Fibroblast of lung (primary cell): ENCODE measurements at regions not wholly inside any gene's neighbourhood (a gene's known extent, or its start where the extent isn't known, plus 50 kb on each side); places are given as distances from the start of the nearest gene placed in this dataset.
"Not testable (repeated sequence)": the region's sequence is repeated elsewhere in the genome, so short reads cannot be mapped to it uniquely, and the experiment has no call there.

ENCODE experiments used
- DNase-seq, 2 donors: peaks; one replicate each; pipeline versions ENCODE4 v3.0.0 to v3.0.0-alpha.2; 2010; ENCODE audit warnings: low read depth in 2 of 2
- H2AFZ ChIP-seq: 2 replicates; pipeline ENCODE4 v1.5.1; 2012; ENCODE audit warnings: low read length, control low read depth, inconsistent platforms
- H3K27ac ChIP-seq: 2 replicates; pipeline ENCODE4 v1.5.1; 2011; ENCODE audit warnings: low read length, control low read depth; ENCODE audit not compliant: insufficient read depth
- H3K27me3 ChIP-seq: 2 replicates; pipeline ENCODE4 v1.5.1; 2011; ENCODE audit warnings: mild to moderate bottlenecking, low read length; ENCODE audit not compliant: control insufficient read depth, insufficient read depth
- H3K36me3 ChIP-seq: 2 replicates; pipeline ENCODE4 v1.5.1; 2011; ENCODE audit warnings: low read length; ENCODE audit not compliant: control insufficient read depth, insufficient read depth
- H3K4me1 ChIP-seq: 2 replicates; pipeline ENCODE4 v1.5.1; 2011; ENCODE audit warnings: low read length; ENCODE audit not compliant: control insufficient read depth, insufficient read depth; ENCODE audit errors: extremely low read depth
- H3K4me2 ChIP-seq: 2 replicates; pipeline ENCODE4 v1.5.1; 2011; ENCODE audit warnings: low read length, control low read depth; ENCODE audit not compliant: insufficient read depth; ENCODE audit errors: extremely low read depth
- H3K4me3 ChIP-seq, 4 experiments: fragments of 200-600 bp in 1 of 4; sonication (generic) in 1 of 4; replicated peaks in 1 of 4; 2 replicates each; pipeline ENCODE4 v1.5.1; 2011 to 2016; ENCODE audit warnings: low read length in 4 of 4, low read depth in 3 of 4, mild to moderate bottlenecking in 3 of 4, control low read depth in 2 of 4, inconsistent platforms in 1 of 4, mixed read lengths in 1 of 4; ENCODE audit not compliant: insufficient read depth in 1 of 4; ENCODE audit errors: control extremely low read depth in 1 of 4
- H3K79me2 ChIP-seq: 2 replicates; pipeline ENCODE4 v1.5.1; 2012; ENCODE audit warnings: mild to moderate bottlenecking, low read length, inconsistent platforms; ENCODE audit not compliant: control insufficient read depth, insufficient read depth
- H3K9ac ChIP-seq: 2 replicates; pipeline ENCODE4 v1.5.1; 2011; ENCODE audit warnings: mild to moderate bottlenecking, low read length, control low read depth; ENCODE audit not compliant: insufficient read depth
- H3K9me3 ChIP-seq: 2 replicates; pipeline ENCODE4 v1.5.1; 2012; ENCODE audit warnings: low read depth, low read length; ENCODE audit not compliant: control insufficient read depth, insufficient read depth
- H4K20me1 ChIP-seq: 2 replicates; pipeline ENCODE4 v1.5.1; 2011; ENCODE audit warnings: low read length; ENCODE audit not compliant: control insufficient read depth, insufficient read depth; ENCODE audit errors: extremely low read depth
- EZH2 ChIP-seq: IDR thresholded peaks from 2 replicates; pipeline ENCODE4 v1.5.1; 2012; ENCODE audit warnings: low read length, control low read depth, mild to moderate bottlenecking; ENCODE audit errors: missing control alignments
- TF ChIP-seq, protein P1 (sequence below), 2 donors: IDR thresholded peaks in 1 of 2; conservative IDR thresholded peaks in 1 of 2; 1 replicate in 1 of 2; 2 replicates in 1 of 2; pipeline ENCODE4 v1.5.1; 2011 to 2012; ENCODE audit warnings: low read length in 2 of 2, control low read depth in 1 of 2, inconsistent platforms in 1 of 2, low read depth in 1 of 2, mild to moderate bottlenecking in 1 of 2

DNA sequence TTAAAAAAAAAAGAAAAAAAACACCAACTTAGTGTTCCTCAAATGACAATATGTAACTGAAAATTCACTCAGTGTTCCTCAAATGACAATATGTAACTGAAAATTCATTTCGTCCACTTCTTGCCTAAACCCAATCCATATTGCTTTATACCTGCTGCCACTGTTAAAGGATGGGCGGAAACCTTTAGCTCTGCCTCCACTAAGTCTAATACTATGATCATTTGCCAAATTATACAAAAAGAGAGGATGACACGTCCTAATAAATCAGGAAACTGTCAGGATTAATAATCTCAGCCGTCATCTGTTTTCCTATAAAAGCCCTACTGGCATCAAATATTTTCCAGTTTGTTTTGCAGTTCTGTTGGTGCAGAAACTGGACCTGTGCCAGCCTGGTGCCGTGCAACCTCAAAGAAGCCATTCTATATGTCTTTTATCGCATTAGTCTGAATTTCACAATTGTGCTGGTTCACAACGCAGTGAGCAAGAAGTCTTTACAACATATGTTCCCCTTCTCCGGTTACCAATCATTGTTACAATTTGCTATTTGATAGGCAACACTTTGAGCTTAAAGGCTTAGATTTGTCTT, 160.4 kb upstream of the KCNH8 start:
- H3K27ac ChIP-seq, result no peak overlapping the region
- H3K4me2 ChIP-seq, result no peak overlapping the region
- H3K79me2 ChIP-seq, result no peaks in the 10 kb centered on the region
- DNase-seq, result no peak
- no peaks in the 10 kb centered on the region for H4K20me1 ChIP-seq
- no peaks in the 10 kb centered on the region for H3K36me3 ChIP-seq
- H2AFZ ChIP-seq, result no peak overlapping the region
- no peaks in the 10 kb centered on the region for H3K27me3 ChIP-seq
- H3K9me3 ChIP-seq, result no peaks in the 10 kb centered on the region
- H3K4me1 ChIP-seq, result no peaks in the 10 kb centered on the region
- H3K9ac ChIP-seq, result no peak overlapping the region
- TF ChIP-seq EZH2, result no peak
- TF ChIP-seq, protein P1, sequence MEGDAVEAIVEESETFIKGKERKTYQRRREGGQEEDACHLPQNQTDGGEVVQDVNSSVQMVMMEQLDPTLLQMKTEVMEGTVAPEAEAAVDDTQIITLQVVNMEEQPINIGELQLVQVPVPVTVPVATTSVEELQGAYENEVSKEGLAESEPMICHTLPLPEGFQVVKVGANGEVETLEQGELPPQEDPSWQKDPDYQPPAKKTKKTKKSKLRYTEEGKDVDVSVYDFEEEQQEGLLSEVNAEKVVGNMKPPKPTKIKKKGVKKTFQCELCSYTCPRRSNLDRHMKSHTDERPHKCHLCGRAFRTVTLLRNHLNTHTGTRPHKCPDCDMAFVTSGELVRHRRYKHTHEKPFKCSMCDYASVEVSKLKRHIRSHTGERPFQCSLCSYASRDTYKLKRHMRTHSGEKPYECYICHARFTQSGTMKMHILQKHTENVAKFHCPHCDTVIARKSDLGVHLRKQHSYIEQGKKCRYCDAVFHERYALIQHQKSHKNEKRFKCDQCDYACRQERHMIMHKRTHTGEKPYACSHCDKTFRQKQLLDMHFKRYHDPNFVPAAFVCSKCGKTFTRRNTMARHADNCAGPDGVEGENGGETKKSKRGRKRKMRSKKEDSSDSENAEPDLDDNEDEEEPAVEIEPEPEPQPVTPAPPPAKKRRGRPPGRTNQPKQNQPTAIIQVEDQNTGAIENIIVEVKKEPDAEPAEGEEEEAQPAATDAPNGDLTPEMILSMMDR (conservative IDR thresholded peaks at IDR 0.05 in 1 of 2, IDR thresholded peaks at IDR 0.05 in 1 of 2; ENCODE audit: low read depth in 1 of 2, low read length in 2 of 2), result no peak
- H3K4me3 ChIP-seq, result no peak overlapping the region

DNA sequence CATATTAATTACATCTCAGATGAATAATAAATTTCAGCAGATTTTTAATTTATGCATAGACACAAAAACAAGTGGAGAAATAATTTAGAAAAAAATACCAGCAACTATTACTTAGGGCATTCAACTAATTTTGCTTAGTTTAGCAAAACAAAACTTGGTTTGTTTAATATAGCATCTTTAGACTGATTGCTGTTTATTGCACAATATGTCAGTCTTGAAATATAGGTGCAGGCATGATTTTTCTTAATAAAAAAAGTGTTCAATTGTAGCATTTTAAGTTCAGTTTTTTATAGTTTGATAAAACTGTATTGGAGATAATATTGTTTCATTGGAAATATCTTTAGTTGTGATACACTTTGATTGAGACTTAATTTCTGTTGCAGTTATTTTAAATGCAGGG, 161.2 kb upstream of the KCNH8 start:
- no peaks in the 10 kb centered on the region for H3K36me3 ChIP-seq

DNA sequence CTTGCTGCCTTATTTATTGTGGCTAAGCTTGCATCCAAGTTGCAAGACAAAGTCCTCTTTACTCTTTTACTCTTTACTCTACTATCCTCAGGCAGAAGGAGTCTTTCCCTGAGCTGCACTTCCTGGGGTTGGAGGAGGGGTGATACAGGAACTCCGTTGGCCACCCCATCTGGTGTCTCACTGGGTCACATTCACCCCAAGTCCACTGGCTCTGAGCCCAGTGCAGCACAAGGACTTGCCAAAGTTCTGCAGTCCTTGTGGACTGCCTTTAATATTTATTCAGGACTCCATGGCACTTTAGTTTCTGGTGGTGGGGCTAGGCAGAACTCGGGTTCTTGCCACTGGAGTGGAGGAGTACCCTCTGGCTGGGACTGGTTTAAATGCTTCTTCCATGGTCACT, 165.4 kb upstream of the KCNH8 start:
- no peak overlapping the region for H3K4me3 ChIP-seq
- no peaks in the 10 kb centered on the region for H3K27me3 ChIP-seq
- no peak overlapping the region for H2AFZ ChIP-seq
- H3K9me3 ChIP-seq, result no peaks in the 10 kb centered on the region
- H3K9ac ChIP-seq, result no peak overlapping the region
- TF ChIP-seq EZH2, result no peak
- TF ChIP-seq, protein P1 (conservative IDR thresholded peaks at IDR 0.05 in 1 of 2, IDR thresholded peaks at IDR 0.05 in 1 of 2; ENCODE audit: low read depth in 1 of 2, low read length in 2 of 2), result no peak
- no peaks in the 10 kb centered on the region for H3K36me3 ChIP-seq
- no peaks in the 10 kb centered on the region for H3K4me1 ChIP-seq
- no peak overlapping the region for H3K27ac ChIP-seq
- no peak overlapping the region for H3K4me2 ChIP-seq
- DNase-seq, result no peak
- no peaks in the 10 kb centered on the region for H4K20me1 ChIP-seq
- no peaks in the 10 kb centered on the region for H3K79me2 ChIP-seq

More for the DNA sequence above, 161.2 kb upstream of the KCNH8 start:
- H3K79me2 ChIP-seq, result no peaks in the 10 kb centered on the region
- no peaks in the 10 kb centered on the region for H3K4me1 ChIP-seq
- no peak for DNase-seq
- H4K20me1 ChIP-seq, result no peaks in the 10 kb centered on the region
- no peak overlapping the region for H3K4me3 ChIP-seq
- H3K9ac ChIP-seq, result no peak overlapping the region
- no peak overlapping the region for H3K4me2 ChIP-seq
- no peak overlapping the region for H3K27ac ChIP-seq
- H3K9me3 ChIP-seq, result no peaks in the 10 kb centered on the region
- TF ChIP-seq, protein P1 (conservative IDR thresholded peaks at IDR 0.05 in 1 of 2, IDR thresholded peaks at IDR 0.05 in 1 of 2; ENCODE audit: low read depth in 1 of 2, low read length in 2 of 2), result no peak
- no peak for TF ChIP-seq EZH2
- no peak overlapping the region for H2AFZ ChIP-seq
- H3K27me3 ChIP-seq, result no peaks in the 10 kb centered on the region

DNA sequence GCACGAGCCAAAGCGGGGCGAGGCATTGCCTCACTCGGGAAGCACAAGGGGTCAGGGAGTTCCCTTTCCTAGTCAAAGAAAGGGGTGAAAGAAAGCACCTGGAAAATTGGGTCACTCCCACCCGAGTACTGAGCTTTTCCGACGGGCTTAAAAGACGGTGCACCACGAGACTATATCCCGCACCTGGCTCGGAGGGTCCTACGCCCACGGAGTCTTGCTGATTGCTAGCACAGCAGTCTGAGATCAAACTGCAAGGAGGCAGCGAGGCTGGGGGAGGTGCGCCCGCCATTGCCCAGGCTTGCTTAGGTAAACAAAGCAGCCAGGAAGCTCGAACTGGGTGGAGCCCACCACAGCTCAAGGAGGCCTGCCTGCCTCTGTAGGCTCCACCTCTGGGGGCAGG, 172.2 kb upstream of the KCNH8 start:
- not testable (repeated sequence) for H3K4me3 ChIP-seq, H3K9me3 ChIP-seq, H3K27me3 ChIP-seq, H4K20me1 ChIP-seq, H3K36me3 ChIP-seq, DNase-seq, H2AFZ ChIP-seq, H3K4me2 ChIP-seq, H3K4me1 ChIP-seq, H3K27ac ChIP-seq, H3K9ac ChIP-seq, H3K79me2 ChIP-seq
